ENCODE measurements at regions not wholly inside any gene's neighbourhood (a gene's known extent, or its start where the extent isn't known, plus 50 kb on each side); places are given as distances from the start of the nearest gene placed in this dataset.

- Histone ChIP-seq H3K9me3 (replicated peaks in 1 of 2; ENCODE audit: control insufficient read depth in 1 of 2, insufficient read depth in 1 of 2, low read length in 2 of 2) (peaks cover 0 to 6% of the 10 kb centered on the region in 2 donors), H2AFZ (ENCODE audit: insufficient read depth, low read depth, low read length, poor library complexity, severe bottlenecking) (no peak overlapping the region), H3K9ac (ENCODE audit: insufficient read depth, low read length, poor library complexity, severe bottlenecking) (no peak overlapping the region), H3K4me2 (replicated peaks; ENCODE audit: extremely low read depth, low read length, poor library complexity, severe bottlenecking) (no peak overlapping the region), H3K4me1 (ENCODE audit: control insufficient read depth in 1 of 2, insufficient read depth in 2 of 2, low read length in 2 of 2) (peaks cover 25 to 26% of the 10 kb centered on the region in 2 donors), H3K27ac (ENCODE audit: low read depth in 1 of 2, low read length in 2 of 2) (no peak overlapping the region), H3K27me3 (ENCODE audit: control insufficient read depth in 2 of 2, insufficient read depth in 2 of 2, low read length in 2 of 2) (no peaks in the 10 kb centered on the region), H4K20me1 (ENCODE audit: insufficient read depth, low read length) (no peaks in the 10 kb centered on the region), H3K36me3 (replicated peaks in 1 of 2; ENCODE audit: control insufficient read depth in 1 of 2, insufficient read depth in 2 of 2, low read length in 2 of 2) (no peaks in the 10 kb centered on the region), H3K79me2 (ENCODE audit: insufficient read depth, low read length) (no peaks in the 10 kb centered on the region), H3K4me3 (replicated peaks in 1 of 3; ENCODE audit: low read depth in 2 of 3, low read length in 3 of 3) (no peak overlapping the region)
- 86% methylated on average over 1 of the region's 3 CpGs for WGBS (ENCODE audit: insufficient coverage)
- intact Hi-C loops (cut with micrococcal nuclease), result no loop called here
- Mint-ChIP-seq H3K27ac (peak overlapping the region in 1 of 7 donors; percentile 41), H3K4me3 (no peak overlapping the region), H3K9me3 (peaks cover 0 to 3% (median 0%) of the 10 kb centered on the region in 7 donors), H3K36me3 (no peaks in the 10 kb centered on the region), H3K27me3 (ENCODE audit: low read depth in 3 of 3) (peaks cover 0 to 2% (median 1%) of the 10 kb centered on the region in 3 donors), H3K4me1 (peaks cover 28% of the 10 kb centered on the region)
- no peak for TF ChIP-seq CTCF (IDR thresholded peaks at IDR 0.05)
- DNase-seq, result no peak
These were observed 201.7 kb upstream of the PREP start for GRCh38 chr6:105604587-105604884.

- no peak for TF ChIP-seq CTCF (IDR thresholded peaks at IDR 0.05)
- Mint-ChIP-seq H3K4me1 (peaks cover 27% of the 10 kb centered on the region), H3K4me3 (no peak overlapping the region), H3K27me3 (ENCODE audit: low read depth in 3 of 3) (peaks cover 0 to 2% (median 0%) of the 10 kb centered on the region in 3 donors), H3K9me3 (peaks cover 0 to 3% (median 0%) of the 10 kb centered on the region in 7 donors), H3K27ac (peak overlapping the region in 1 of 7 donors; percentile 41), H3K36me3 (no peaks in the 10 kb centered on the region)
- DNase-seq, result no peak
- H3K9me3 ChIP-seq (replicated peaks in 1 of 2; ENCODE audit: control insufficient read depth in 1 of 2, insufficient read depth in 1 of 2, low read length in 2 of 2), result peaks cover 0 to 6% of the 10 kb centered on the region in 2 donors
- H3K4me3 ChIP-seq (replicated peaks in 1 of 3; ENCODE audit: low read depth in 2 of 3, low read length in 3 of 3), result no peak overlapping the region
- H3K27me3 ChIP-seq (ENCODE audit: control insufficient read depth in 2 of 2, insufficient read depth in 2 of 2, low read length in 2 of 2), result no peaks in the 10 kb centered on the region
- WGBS (ENCODE audit: insufficient coverage), result 79% methylated on average over 2 of the region's 4 CpGs
- H3K27ac ChIP-seq (ENCODE audit: low read depth in 1 of 2, low read length in 2 of 2), result no peak overlapping the region
- H3K36me3 ChIP-seq (replicated peaks in 1 of 2; ENCODE audit: control insufficient read depth in 1 of 2, insufficient read depth in 2 of 2, low read length in 2 of 2), result no peaks in the 10 kb centered on the region
- H3K9ac ChIP-seq (ENCODE audit: insufficient read depth, low read length, poor library complexity, severe bottlenecking), result no peak overlapping the region
- no peaks in the 10 kb centered on the region for H3K79me2 ChIP-seq (ENCODE audit: insufficient read depth, low read length)
- H3K4me2 ChIP-seq (replicated peaks; ENCODE audit: extremely low read depth, low read length, poor library complexity, severe bottlenecking), result no peak overlapping the region
- H4K20me1 ChIP-seq (ENCODE audit: insufficient read depth, low read length), result no peaks in the 10 kb centered on the region
- no peak overlapping the region for H2AFZ ChIP-seq (ENCODE audit: insufficient read depth, low read depth, low read length, poor library complexity, severe bottlenecking)
- intact Hi-C loops (cut with micrococcal nuclease), result no loop called here
- peaks cover 29 to 30% of the 10 kb centered on the region in 2 donors for H3K4me1 ChIP-seq (ENCODE audit: control insufficient read depth in 1 of 2, insufficient read depth in 2 of 2, low read length in 2 of 2)
These were observed 201.1 kb upstream of the PREP start for GRCh38 chr6:105603788-105604586.
